ENCODE measurements at regions not wholly inside any gene's neighbourhood (a gene's known extent, or its start where the extent isn't known, plus 50 kb on each side); places are given as distances from the start of the nearest gene placed in this dataset.

- no peaks in the 10 kb centered on the region for H3K36me3 ChIP-seq (ENCODE audit: control insufficient read depth in 4 of 4, insufficient read depth in 3 of 4, low read depth in 1 of 4, low read length in 3 of 4)
These were observed 313.2 kb downstream of the PCNX1 start for GRCh38 chr14:71220462-71220861.

DNA sequence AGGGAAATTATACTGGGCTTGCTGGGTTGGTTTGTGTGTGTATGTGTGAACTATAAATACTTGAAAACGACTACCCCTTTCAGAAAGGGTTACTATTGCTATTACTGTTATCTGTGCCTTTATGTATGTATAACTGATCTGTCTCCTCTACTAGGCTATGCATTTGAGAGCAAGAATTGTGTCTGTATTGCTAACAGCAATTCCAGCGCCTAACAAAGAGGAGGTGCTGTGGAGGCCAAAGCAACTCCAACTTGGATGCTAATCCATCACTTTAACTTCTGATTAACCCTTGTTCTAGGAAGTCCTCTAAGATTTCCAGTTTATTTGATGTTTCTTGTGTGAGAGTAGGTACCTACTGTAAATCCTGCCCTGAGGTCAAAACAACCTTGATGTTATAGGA, 313.9 kb downstream of the PCNX1 start:
- WGBS, result 86% methylated on average over 2 of the region's 2 CpGs
- no peaks in the 10 kb centered on the region for H3K4me1 ChIP-seq (ENCODE audit: control insufficient read depth in 4 of 4, insufficient read depth in 4 of 4, low read length in 3 of 4)
- H3K36me3 ChIP-seq (ENCODE audit: control insufficient read depth in 4 of 4, insufficient read depth in 3 of 4, low read depth in 1 of 4, low read length in 3 of 4), result no peaks in the 10 kb centered on the region
- no peak overlapping the region for H3K27ac ChIP-seq (ENCODE audit: low read depth in 1 of 2, low read length in 2 of 2)
- H3K4me3 ChIP-seq (ENCODE audit: low read depth in 1 of 3, low read length in 3 of 3), result no peak overlapping the region
- DNase-seq (ENCODE audit: low spot score), result no peak
- no peaks in the 10 kb centered on the region for H3K9me3 ChIP-seq (ENCODE audit: control insufficient read depth in 4 of 4, low read length in 3 of 4)
- H3K9ac ChIP-seq (ENCODE audit: low read depth in 1 of 2, low read length in 2 of 2), result no peak overlapping the region
- H3K27me3 ChIP-seq (ENCODE audit: control insufficient read depth in 4 of 4, insufficient read depth in 4 of 4, low read length in 3 of 4), result no peaks in the 10 kb centered on the region
- TF ChIP-seq YY1 (IDR thresholded peaks at IDR 0.05), result no peak
- no peak for TF ChIP-seq REST (IDR thresholded peaks at IDR 0.05)
- TF ChIP-seq TAF1 (conservative IDR thresholded peaks at IDR 0.05), result no peak
- no peak for TF ChIP-seq FOXA2 (IDR thresholded peaks at IDR 0.05)
- TF ChIP-seq ZBTB33 (IDR thresholded peaks at IDR 0.05), result no peak
- no peak for TF ChIP-seq HNF4A (conservative IDR thresholded peaks at IDR 0.05)
- TF ChIP-seq NR2F2 (IDR thresholded peaks at IDR 0.05), result no peak
- no peak for TF ChIP-seq HNF4G (IDR thresholded peaks at IDR 0.05)
- TF ChIP-seq ATF3 (IDR thresholded peaks at IDR 0.05), result no peak
- TF ChIP-seq, protein P1, sequence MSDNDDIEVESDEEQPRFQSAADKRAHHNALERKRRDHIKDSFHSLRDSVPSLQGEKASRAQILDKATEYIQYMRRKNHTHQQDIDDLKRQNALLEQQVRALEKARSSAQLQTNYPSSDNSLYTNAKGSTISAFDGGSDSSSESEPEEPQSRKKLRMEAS (IDR thresholded peaks at IDR 0.05), result no peak
- no peak for TF ChIP-seq SP1 (IDR thresholded peaks at IDR 0.05)
- TF ChIP-seq GABPA (IDR thresholded peaks at IDR 0.05 in 1 of 2, conservative IDR thresholded peaks at IDR 0.05 in 1 of 2), result no peak

More at GRCh38 chr14:71220462-71220861, 313.2 kb downstream of the PCNX1 start:
- no peaks in the 10 kb centered on the region for H3K4me1 ChIP-seq (ENCODE audit: control insufficient read depth in 4 of 4, insufficient read depth in 4 of 4, low read length in 3 of 4)
- 52% methylated on average over 4 of the region's 4 CpGs for WGBS
- H3K9me3 ChIP-seq (ENCODE audit: control insufficient read depth in 4 of 4, low read length in 3 of 4), result no peaks in the 10 kb centered on the region
- no peak overlapping the region for H3K4me3 ChIP-seq (ENCODE audit: low read depth in 1 of 3, low read length in 3 of 3)
- H3K27me3 ChIP-seq (ENCODE audit: control insufficient read depth in 4 of 4, insufficient read depth in 4 of 4, low read length in 3 of 4), result no peaks in the 10 kb centered on the region
- no peak overlapping the region for H3K27ac ChIP-seq (ENCODE audit: low read depth in 1 of 2, low read length in 2 of 2)
- TF ChIP-seq JUND (IDR thresholded peaks at IDR 0.05) (no peak), FOXA1 (IDR thresholded peaks at IDR 0.05) (no peak), RAD21 (IDR thresholded peaks at IDR 0.05) (no peak), FOXA2 (IDR thresholded peaks at IDR 0.05) (no peak), SP1 (IDR thresholded peaks at IDR 0.05) (no peak), YY1 (IDR thresholded peaks at IDR 0.05) (no peak), ZBTB33 (IDR thresholded peaks at IDR 0.05) (no peak), REST (IDR thresholded peaks at IDR 0.05) (no peak)
- no peak overlapping the region for H3K9ac ChIP-seq (ENCODE audit: low read depth in 1 of 2, low read length in 2 of 2)
- DNase-seq (ENCODE audit: low spot score), result no peak
